Fibroblast of pulmonary artery (primary cell): ENCODE measurements at regions not wholly inside any gene's neighbourhood (a gene's known extent, or its start where the extent isn't known, plus 50 kb on each side); places are given as distances from the start of the nearest gene placed in this dataset.
"Not testable (repeated sequence)": the region's sequence is repeated elsewhere in the genome, so short reads cannot be mapped to it uniquely, and the experiment has no call there.

ENCODE experiments used
- DNase-seq: peaks from one replicate; pipeline ENCODE4 v3.0.0-alpha.2; 2010; ENCODE audit warnings: low read depth
- H3K4me3 ChIP-seq: replicated peaks from 2 replicates; pipeline ENCODE4 v1.5.1; 2011; ENCODE audit warnings: low read depth, mild to moderate bottlenecking, control low read depth, low read length, moderate library complexity
- CTCF ChIP-seq: IDR thresholded peaks from 2 replicates; pipeline ENCODE4 v1.5.1; 2011; ENCODE audit warnings: mild to moderate bottlenecking, control low read depth, low read length, inconsistent platforms; ENCODE audit errors: missing control alignments

- TF ChIP-seq CTCF: no peak
- H3K4me3 ChIP-seq: no peak overlapping the region
- no peak for DNase-seq
These were observed 537.8 kb upstream of the PTGER4 start for GRCh38 chr5:40141896-40142295.

GRCh38 chr5:40141418-40141817 lies 538.3 kb upstream of the PTGER4 start:
- H3K4me3 ChIP-seq: no peak overlapping the region
- DNase-seq: no peak
- TF ChIP-seq CTCF: no peak

GRCh38 chr5:40137223-40137622 lies 542.5 kb upstream of the PTGER4 start:
- no peak for TF ChIP-seq CTCF
- DNase-seq: no peak
- H3K4me3 ChIP-seq: no peak overlapping the region

- no peak for DNase-seq
- no peak overlapping the region for H3K4me3 ChIP-seq
- no peak for TF ChIP-seq CTCF
These were observed 544.7 kb upstream of the PTGER4 start for GRCh38 chr5:40134883-40135520.

GRCh38 chr5:40124367-40124766 lies 555.3 kb upstream of the PTGER4 start:
- no peak for DNase-seq
- no peak overlapping the region for H3K4me3 ChIP-seq
- no peak for TF ChIP-seq CTCF

GRCh38 chr5:40121236-40121635 lies 558.5 kb upstream of the PTGER4 start:
- no peak overlapping the region for H3K4me3 ChIP-seq
- no peak for DNase-seq
- no peak for TF ChIP-seq CTCF

GRCh38 chr5:40112875-40113274 lies 566.8 kb upstream of the PTGER4 start:
- DNase-seq: no peak
- TF ChIP-seq CTCF: no peak
- no peak overlapping the region for H3K4me3 ChIP-seq

GRCh38 chr5:40111036-40111435 lies 568.7 kb upstream of the PTGER4 start:
- DNase-seq, H3K4me3 ChIP-seq: not testable (repeated sequence)

- peak; percentile 45 for DNase-seq
- H3K4me3 ChIP-seq: not testable (repeated sequence)
These were observed 570.8 kb upstream of the PTGER4 start for GRCh38 chr5:40108764-40109390.

- H3K4me3 ChIP-seq, DNase-seq: not testable (repeated sequence)
These were observed 571.9 kb upstream of the PTGER4 start for GRCh38 chr5:40107786-40108185.
